ENCODE measurements at regions not wholly inside any gene's neighbourhood (a gene's known extent, or its start where the extent isn't known, plus 50 kb on each side); places are given as distances from the start of the nearest gene placed in this dataset.
A peak's percentile ranks its signal among the peaks of the same experiment; 100 is the strongest.

DNA sequence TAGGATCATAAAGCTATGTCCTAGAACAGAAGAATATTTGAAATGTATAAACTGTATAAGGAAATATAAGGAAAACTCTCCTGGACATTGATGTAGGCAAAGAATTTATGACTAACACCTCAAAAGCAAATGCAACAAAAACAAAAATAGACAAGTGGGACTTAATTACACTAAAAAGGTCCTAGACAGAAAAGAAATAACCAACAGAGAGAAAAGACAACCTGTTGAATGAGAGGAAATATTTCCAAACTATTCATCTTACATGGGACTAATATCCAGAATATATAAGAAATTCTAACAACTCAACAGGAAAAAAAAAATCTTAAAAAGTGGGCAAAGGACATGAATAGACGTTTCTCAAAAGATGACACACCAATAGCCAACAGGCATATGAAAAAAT lies 54.4 kb upstream of the PRDX4 start:
- TF ChIP-seq POLR2AphosphoS5 (IDR thresholded peaks at IDR 0.05), result no peak
- TF ChIP-seq CTCF (IDR thresholded peaks at IDR 0.05), result no peak
- TF ChIP-seq POLR2A (IDR thresholded peaks at IDR 0.05), result no peak
- no peak for TF ChIP-seq EP300 (IDR thresholded peaks at IDR 0.05)
- Histone ChIP-seq H3K4me3 (no peak overlapping the region), H3K27me3 (no peaks in the 10 kb centered on the region), H3K27ac (no peak overlapping the region), H3K9me3 (no peaks in the 10 kb centered on the region), H3K4me1 (no peaks in the 10 kb centered on the region), H3K36me3 (no peaks in the 10 kb centered on the region)
- 74 to 95% methylated on average over 1 of the region's 1 CpG for WGBS, 2 donors
- no peak for DNase-seq
- intact Hi-C loops (cut with DNase I), result no loop called here

- H3K27ac ChIP-seq, result no peak overlapping the region
- TF ChIP-seq POLR2A (IDR thresholded peaks at IDR 0.05), result no peak
- TF ChIP-seq EP300 (IDR thresholded peaks at IDR 0.05), result no peak
- no peak for TF ChIP-seq POLR2AphosphoS5 (IDR thresholded peaks at IDR 0.05)
- TF ChIP-seq CTCF (IDR thresholded peaks at IDR 0.05), result peak in 3 of 4 experiments; percentile 27 to 54 (median 29)
- H3K36me3 ChIP-seq, result no peaks in the 10 kb centered on the region
- DNase-seq, result no peak
- H3K4me1 ChIP-seq, result no peaks in the 10 kb centered on the region
- H3K4me3 ChIP-seq, result no peak overlapping the region
- H3K9me3 ChIP-seq, result no peaks in the 10 kb centered on the region
- H3K27me3 ChIP-seq, result no peaks in the 10 kb centered on the region
- WGBS, 2 donors, result 39 to 43% methylated on average over 5 of the region's 5 CpGs
- intact Hi-C loops (cut with DNase I), result loop anchor here (5.0 kb wide), 1 partner anchor 1629 kb away; no protein-coding TSS in a partner anchor
These were observed 50.9 kb upstream of the PRDX4 start for GRCh38 chrX:23616361-23616760.
